HepG2 (cell line): ENCODE measurements at regions not wholly inside any gene's neighbourhood (a gene's known extent, or its start where the extent isn't known, plus 50 kb on each side); places are given as distances from the start of the nearest gene placed in this dataset.

Experiments
- ATAC-seq: fragments of 200-7000 bp; cut with Tn5 transposase; 3 replicates; pipeline ENCODE4 v1.9.1; 2020; ENCODE audit warnings: mild to moderate bottlenecking, moderate library complexity
- BruUV-seq: library from RNA; stranded (reverse); fragments of 400-500 nt; replicated peaks from 2 replicates; lab custom pipeline; 2021; lab: Mats Ljungman, UMichigan
- CTCF ChIA-PET: fragments of 300-600 bp; formaldehyde crosslinking; extraction: SDS; loops from one replicate; lab custom pipeline; 2021; ENCODE audit warnings: low total read pairs, inconsistent platforms, low intra/inter-chr PET ratio; lab: Yijun Ruan, JAX
- POLR2A ChIA-PET: fragments of 350-600 bp; sonication (Branson Sonifier 250); formaldehyde crosslinking; loops from one replicate; lab custom pipeline; 2020; ENCODE audit warnings: antibody characterized with exemption, inconsistent platforms; lab: Yijun Ruan, JAX
- DNase-seq: peaks from one replicate; pipeline ENCODE4 v3.0.0-alpha.2; 2015; ENCODE audit warnings: low spot score
- FAIRE-seq: peaks from 3 replicates; lab custom pipeline; 2011; peaks lifted over from hg19 to GRCh38; lab: Jason Lieb, UNC
- H2AFZ ChIP-seq: one replicate; pipeline ENCODE4 v1.6.1; 2011; ENCODE audit warnings: low read length, inconsistent platforms
- H3K27ac ChIP-seq: fragments of 300-600 bp; 3 replicates; pipeline ENCODE4 v1.8.0; 2011; ENCODE audit warnings: mixed run types, mild to moderate bottlenecking, mixed read lengths, low read length, inconsistent platforms; ENCODE audit not compliant: insufficient read depth; ENCODE audit errors: extremely low read length
- H3K27me3 ChIP-seq, 2 experiments: fragments of 200-600 bp in 1 of 2; 2 replicates in 1 of 2; 3 replicates in 1 of 2; pipeline versions ENCODE4 v1.6.0 to v1.8.0; 2011; ENCODE audit warnings: low read length in 2 of 2, mild to moderate bottlenecking in 2 of 2, moderate library complexity in 2 of 2, inconsistent platforms in 1 of 2; ENCODE audit not compliant: insufficient read depth in 2 of 2, control insufficient read depth in 1 of 2
- H3K36me3 ChIP-seq, 2 experiments: fragments of 200-600 bp in 1 of 2; replicated peaks in 1 of 2; 2 replicates in 1 of 2; 3 replicates in 1 of 2; pipeline versions ENCODE4 v1.5.1 to v1.8.0; 2011; ENCODE audit warnings: low read length in 2 of 2, inconsistent platforms in 1 of 2; ENCODE audit not compliant: insufficient read depth in 2 of 2, control insufficient read depth in 1 of 2
- H3K4me1 ChIP-seq: 2 replicates; pipeline ENCODE4 v1.5.1; 2012; ENCODE audit warnings: low read length, inconsistent platforms; ENCODE audit not compliant: insufficient read depth
- H3K4me2 ChIP-seq: 2 replicates; pipeline ENCODE4 v1.6.0; 2011; ENCODE audit warnings: low read depth, low read length, inconsistent platforms
- H3K4me3 ChIP-seq, 3 experiments: fragments of 200-600 bp in 1 of 3; sonication (generic), shearing (Covaris generic) in 1 of 3; replicated peaks in 1 of 3; 2 replicates each; pipeline ENCODE4 v1.5.1; 2011 to 2016; ENCODE audit warnings: low read length in 3 of 3, inconsistent platforms in 2 of 3, low read depth in 2 of 3, mild to moderate bottlenecking in 2 of 3, control low read depth in 1 of 3, mixed read lengths in 1 of 3; ENCODE audit not compliant: insufficient read depth in 1 of 3
- H3K79me2 ChIP-seq: one replicate; pipeline ENCODE4 v1.6.1; 2011; ENCODE audit warnings: low read length, inconsistent platforms; ENCODE audit not compliant: insufficient read depth
- H3K9ac ChIP-seq: 2 replicates; pipeline ENCODE4 v1.6.0; 2011; ENCODE audit warnings: mild to moderate bottlenecking, low read depth, low read length, inconsistent platforms; ENCODE audit not compliant: insufficient read depth
- H3K9me3 ChIP-seq: 2 replicates; pipeline ENCODE4 v1.5.1; 2012; ENCODE audit warnings: mild to moderate bottlenecking, low read length
- H4K20me1 ChIP-seq: 2 replicates; pipeline ENCODE4 v1.6.0; 2011; ENCODE audit warnings: inconsistent platforms, mild to moderate bottlenecking, low read length, moderate library complexity; ENCODE audit not compliant: insufficient read depth
- CREB1 ChIP-seq, 2 experiments: fragments of 450-650 bp in 1 of 2; IDR thresholded peaks; 2 replicates each; pipeline ENCODE4 v1.6.1; 2016 to 2017; ENCODE audit warnings: control low read depth in 1 of 2, mild to moderate bottlenecking in 1 of 2, missing compliant biosample characterization in 1 of 2, missing genetic modification characterization in 1 of 2
- MTF2 ChIP-seq: sonication (generic); formaldehyde crosslinking; IDR thresholded peaks from 2 replicates; pipeline ENCODE4 v1.5.0; 2020; ENCODE audit warnings: missing genetic modification reagents, borderline replicate concordance
- NFIC ChIP-seq: IDR thresholded peaks from 2 replicates; pipeline ENCODE4 v1.6.1; 2012; ENCODE audit warnings: mild to moderate bottlenecking, low read length, inconsistent platforms
- NFKB2 ChIP-seq: sonication (generic); formaldehyde crosslinking; IDR thresholded peaks from 2 replicates; pipeline ENCODE4 v1.4.0; 2020; ENCODE audit warnings: missing genetic modification reagents, borderline replicate concordance
- RBM39 ChIP-seq: fragments of 200-400 bp; formaldehyde crosslinking; IDR thresholded peaks from one replicate; pipeline ENCODE4 v1.6.1; 2018; ENCODE audit warnings: antibody characterized with exemption, mild to moderate bottlenecking, low read depth, low read length; ENCODE audit not compliant: poor library complexity, severe bottlenecking
- SALL2 ChIP-seq: sonication (generic); formaldehyde crosslinking; IDR thresholded peaks from 2 replicates; pipeline ENCODE4 v1.8.1; 2023; ENCODE audit warnings: mild to moderate bottlenecking, missing genetic modification reagents, inconsistent platforms
- ZC3H4 ChIP-seq: sonication (generic); formaldehyde crosslinking; IDR thresholded peaks from 2 replicates; pipeline ENCODE4 v1.4.0; 2020; ENCODE audit warnings: missing genetic modification reagents, borderline replicate concordance
- ZNF264 ChIP-seq: sonication (generic); formaldehyde crosslinking; IDR thresholded peaks from 2 replicates; pipeline ENCODE4 v1.4.0; 2020; ENCODE audit warnings: missing genetic modification reagents
- WGBS: methylation state at CpG from one replicate; pipeline ENCODE4 v1.1.6; 2017; ENCODE audit warnings: low lambda C conversion rate; 5-methylcytosine and 5-hydroxymethylcytosine counted together
- in situ Hi-C: cut with HindIII; loops from 2 replicates; pipeline ENCODE4 v1.10.0; 2017; ENCODE audit warnings: low pct_unique_long_range_greater_than_20kb; ENCODE audit not compliant: extremely low pct_ligation_motif_present
- intact Hi-C: fragments of 100-400 bp; cut with micrococcal nuclease; formaldehyde crosslinking; loops from one replicate; pipeline ENCODE4 v1.10.0; 2022; ENCODE audit not compliant: unreplicated experiment

- TF ChIP-seq ZNF264 (CRISPR knock-in tag), result no peak
- no peak for TF ChIP-seq ZC3H4 (CRISPR knock-in tag)
- TF ChIP-seq, all 625 proteins: peak for 0
Measured at GRCh38 chr6:90365565-90366219, 69.0 kb upstream of the BACH2 start (continued).

DNA sequence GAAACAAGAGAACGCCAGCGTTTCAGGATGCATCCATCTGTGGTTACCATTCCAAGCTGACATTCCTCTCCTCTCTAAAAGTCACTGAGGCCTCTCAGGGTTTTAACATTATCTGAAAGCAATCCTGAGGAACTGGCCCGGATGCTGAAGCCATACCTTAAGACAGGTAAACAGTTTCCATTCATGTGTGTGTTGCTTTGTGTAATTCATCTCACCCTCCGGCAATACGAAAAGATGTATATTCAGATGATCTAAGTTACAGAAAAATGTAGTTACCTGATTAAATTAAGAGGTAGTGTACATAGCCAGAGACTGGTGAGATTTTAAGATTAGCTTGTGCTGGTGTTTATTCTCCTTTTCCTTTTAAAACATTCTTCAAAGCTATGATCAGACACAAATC lies 68.4 kb upstream of the BACH2 start:
- TF ChIP-seq SALL2 (CRISPR knock-in tag), result no peak
- no peak for TF ChIP-seq RBM39
- no peak for TF ChIP-seq CREB1 (IDR thresholded peaks at IDR 0.05)
- no peak for TF ChIP-seq CREB1 (CRISPR knock-in tag; IDR thresholded peaks at IDR 0.05)
- TF ChIP-seq MTF2 (CRISPR knock-in tag), result no peak
- TF ChIP-seq NFIC, result no peak
- TF ChIP-seq NFKB2, result no peak
- TF ChIP-seq, all 625 proteins: peak for 0
- H3K79me2 ChIP-seq, result no peaks in the 10 kb centered on the region
- in situ Hi-C loops, result no loop called here
- no peak overlapping the region for H3K4me2 ChIP-seq
- 0 out of 5 replicates have a peak, but pooled peaks cover 0 to 3% of the 10 kb centered on the region in 2 experiments for H3K27me3 ChIP-seq
- no peak overlapping the region for H3K4me3 ChIP-seq
- ChIA-PET CTCF (no interaction called here), POLR2A (no interaction called here)
- 34% methylated on average over 5 of the region's 5 CpGs for WGBS
- intact Hi-C loops, result no loop called here
- no peak overlapping the region for H3K27ac ChIP-seq
- H3K4me1 ChIP-seq, result no peaks in the 10 kb centered on the region
- H3K9ac ChIP-seq, result no peak overlapping the region
- no peak for DNase-seq
- H3K9me3 ChIP-seq, result no peaks in the 10 kb centered on the region
- no peak for ATAC-seq
- no TSS peak for BruUV-seq
- H3K36me3 ChIP-seq, result no peaks in the 10 kb centered on the region
- H4K20me1 ChIP-seq, result no peaks in the 10 kb centered on the region
- no peak for FAIRE-seq
- H2AFZ ChIP-seq, result no peak overlapping the region
